ENCODE measurements at regions not wholly inside any gene's neighbourhood (a gene's known extent, or its start where the extent isn't known, plus 50 kb on each side); places are given as distances from the start of the nearest gene placed in this dataset.

DNA sequence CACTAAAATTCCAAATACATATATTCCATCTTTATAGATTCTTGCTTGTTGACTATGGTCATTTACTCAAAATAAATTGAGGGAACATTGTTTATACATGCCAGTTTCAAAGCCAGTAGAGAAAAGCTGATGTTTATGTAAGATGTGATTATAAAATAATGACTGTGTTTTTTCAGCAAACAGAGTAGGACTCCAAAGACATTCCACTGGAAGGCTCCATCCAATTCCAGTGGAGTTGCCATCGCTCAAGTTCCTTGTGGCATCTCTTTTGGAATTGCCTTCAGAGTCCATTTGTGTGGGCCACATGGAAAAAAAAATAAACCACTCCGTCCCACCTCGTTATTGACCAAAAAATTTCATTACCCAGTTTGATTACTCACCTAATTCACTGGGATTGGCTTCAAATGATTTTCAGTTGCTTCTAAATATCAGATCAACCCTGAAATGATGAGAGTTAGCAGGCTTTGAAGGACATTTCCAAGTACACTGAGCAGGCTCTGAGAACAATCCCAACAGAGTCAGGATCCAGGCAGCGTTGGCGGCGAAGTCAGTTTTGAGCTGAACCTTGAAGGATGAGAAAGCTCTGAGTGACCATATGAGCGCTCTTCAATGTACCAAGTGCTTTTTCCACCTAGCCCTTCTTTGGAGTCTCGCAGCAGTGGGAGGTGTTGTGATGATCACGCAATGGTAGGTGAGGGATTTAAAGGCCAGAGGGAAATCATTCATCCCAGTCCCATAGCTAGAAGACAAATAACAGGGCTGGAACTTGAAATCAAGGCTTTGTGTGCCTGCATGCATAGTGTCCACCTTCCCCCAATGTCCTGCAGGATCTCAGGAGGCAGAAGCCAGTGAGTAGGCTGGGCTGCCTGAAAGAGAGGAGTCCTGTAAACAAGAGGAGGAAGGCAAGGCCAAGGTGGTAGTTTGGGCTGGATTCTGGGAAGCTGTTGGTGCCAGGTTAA is 281.7 kb downstream of the CDC5L start:
- H3K9me3 ChIP-seq (ENCODE audit: low read length), result no peaks in the 10 kb centered on the region
- ChIA-PET CTCF (ENCODE audit: unreplicated experiment) (no interaction called here), POLR2A (no interaction called here)
- intact Hi-C loops (cut with micrococcal nuclease; ENCODE audit: unreplicated experiment), result no loop called here
- DNase-seq (ENCODE audit: low spot score), result no peak
- H3K4me2 ChIP-seq (ENCODE audit: low read length), result no peak overlapping the region
- H3K79me2 ChIP-seq (ENCODE audit: insufficient read depth, low read depth, low read length), result no peaks in the 10 kb centered on the region
- BruUV-seq (replicated peaks), result no TSS peak
- H3K27ac ChIP-seq (ENCODE audit: low read depth, low read length, poor library complexity, severe bottlenecking), result no peak overlapping the region
- no peaks in the 10 kb centered on the region for H3K4me1 ChIP-seq (ENCODE audit: insufficient read depth, low read length, poor library complexity, severe bottlenecking)
- H3K9me2 ChIP-seq (ENCODE audit: insufficient read depth, low read length), result no peaks in the 10 kb centered on the region
- TF ChIP-seq, protein P1, sequence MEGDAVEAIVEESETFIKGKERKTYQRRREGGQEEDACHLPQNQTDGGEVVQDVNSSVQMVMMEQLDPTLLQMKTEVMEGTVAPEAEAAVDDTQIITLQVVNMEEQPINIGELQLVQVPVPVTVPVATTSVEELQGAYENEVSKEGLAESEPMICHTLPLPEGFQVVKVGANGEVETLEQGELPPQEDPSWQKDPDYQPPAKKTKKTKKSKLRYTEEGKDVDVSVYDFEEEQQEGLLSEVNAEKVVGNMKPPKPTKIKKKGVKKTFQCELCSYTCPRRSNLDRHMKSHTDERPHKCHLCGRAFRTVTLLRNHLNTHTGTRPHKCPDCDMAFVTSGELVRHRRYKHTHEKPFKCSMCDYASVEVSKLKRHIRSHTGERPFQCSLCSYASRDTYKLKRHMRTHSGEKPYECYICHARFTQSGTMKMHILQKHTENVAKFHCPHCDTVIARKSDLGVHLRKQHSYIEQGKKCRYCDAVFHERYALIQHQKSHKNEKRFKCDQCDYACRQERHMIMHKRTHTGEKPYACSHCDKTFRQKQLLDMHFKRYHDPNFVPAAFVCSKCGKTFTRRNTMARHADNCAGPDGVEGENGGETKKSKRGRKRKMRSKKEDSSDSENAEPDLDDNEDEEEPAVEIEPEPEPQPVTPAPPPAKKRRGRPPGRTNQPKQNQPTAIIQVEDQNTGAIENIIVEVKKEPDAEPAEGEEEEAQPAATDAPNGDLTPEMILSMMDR (conservative IDR thresholded peaks at IDR 0.05; ENCODE audit: low read length), result no peak
- TF ChIP-seq EZH2phosphoT487 (IDR thresholded peaks at IDR 0.05; ENCODE audit: borderline replicate concordance, low read depth, low read length), result no peak
- no peaks in the 10 kb centered on the region for H4K20me1 ChIP-seq (ENCODE audit: insufficient read depth, low read length)
- no peak overlapping the region for H3K4me3 ChIP-seq (ENCODE audit: low read depth, low read length, poor library complexity, severe bottlenecking)
- H2AFZ ChIP-seq (ENCODE audit: low read length), result no peak overlapping the region
- no peaks in the 10 kb centered on the region for H3K36me3 ChIP-seq (ENCODE audit: insufficient read depth, low read length)

DNA sequence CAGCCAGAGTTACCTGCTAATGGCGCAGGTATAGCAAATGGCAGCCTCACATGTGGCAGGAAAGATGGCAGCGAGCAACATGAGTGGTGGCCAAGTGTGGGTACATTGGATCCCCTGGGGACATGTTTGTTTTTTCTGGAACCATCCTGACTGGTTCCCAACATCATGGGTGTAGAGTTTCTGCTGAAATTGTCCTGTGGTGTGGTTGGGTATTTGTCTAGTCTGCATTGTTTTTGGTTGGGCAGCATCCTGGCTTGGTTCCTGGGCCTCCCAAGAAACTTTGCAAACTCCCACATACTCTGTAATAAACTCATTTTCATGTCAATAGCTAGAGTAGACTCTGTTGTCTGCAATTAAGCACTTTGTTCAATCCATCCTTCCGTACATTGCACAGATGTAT is 282.6 kb downstream of the CDC5L start:
- no peaks in the 10 kb centered on the region for H4K20me1 ChIP-seq (ENCODE audit: insufficient read depth, low read length)
- ChIA-PET POLR2A (no interaction called here), CTCF (ENCODE audit: unreplicated experiment) (no interaction called here)
- no peaks in the 10 kb centered on the region for H3K36me3 ChIP-seq (ENCODE audit: insufficient read depth, low read length)
- TF ChIP-seq EZH2phosphoT487 (IDR thresholded peaks at IDR 0.05; ENCODE audit: borderline replicate concordance, low read depth, low read length), result no peak
- TF ChIP-seq, protein P1 (conservative IDR thresholded peaks at IDR 0.05; ENCODE audit: low read length), result no peak
- no peak overlapping the region for H3K4me3 ChIP-seq (ENCODE audit: low read depth, low read length, poor library complexity, severe bottlenecking)
- H3K9me3 ChIP-seq (ENCODE audit: low read length), result no peaks in the 10 kb centered on the region
- no peak overlapping the region for H3K4me2 ChIP-seq (ENCODE audit: low read length)
- no peak overlapping the region for H3K27ac ChIP-seq (ENCODE audit: low read depth, low read length, poor library complexity, severe bottlenecking)
- intact Hi-C loops (cut with micrococcal nuclease; ENCODE audit: unreplicated experiment), result no loop called here
- DNase-seq (ENCODE audit: low spot score), result no peak
- no peaks in the 10 kb centered on the region for H3K4me1 ChIP-seq (ENCODE audit: insufficient read depth, low read length, poor library complexity, severe bottlenecking)
- no TSS peak for BruUV-seq (replicated peaks)
- no peaks in the 10 kb centered on the region for H3K9me2 ChIP-seq (ENCODE audit: insufficient read depth, low read length)
- H3K79me2 ChIP-seq (ENCODE audit: insufficient read depth, low read depth, low read length), result no peaks in the 10 kb centered on the region
- no peak overlapping the region for H2AFZ ChIP-seq (ENCODE audit: low read length)

DNA sequence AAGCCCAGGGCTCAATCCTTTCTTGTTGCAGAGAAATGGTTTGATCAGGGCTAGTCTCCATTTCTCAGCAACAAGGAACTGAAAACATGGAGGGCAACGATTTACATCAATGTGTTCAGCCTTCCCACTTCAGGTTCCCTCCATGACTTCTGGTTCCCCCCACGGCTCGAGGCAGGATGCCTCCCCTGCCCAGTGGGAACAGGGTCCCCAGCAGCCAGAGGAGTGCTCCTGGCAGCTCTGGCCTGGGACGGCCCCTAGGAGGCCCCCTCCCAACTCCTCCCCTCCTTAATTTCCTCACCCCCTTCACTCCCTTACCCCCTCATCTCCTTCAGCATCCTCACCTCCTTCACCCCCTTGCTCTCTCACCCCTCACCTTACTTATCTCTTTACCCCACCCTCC is 283.8 kb downstream of the CDC5L start:
- Histone ChIP-seq H3K9me2 (ENCODE audit: insufficient read depth, low read length) (no peaks in the 10 kb centered on the region), H2AFZ (ENCODE audit: low read length) (no peak overlapping the region), H3K79me2 (ENCODE audit: insufficient read depth, low read depth, low read length) (no peaks in the 10 kb centered on the region), H3K27ac (ENCODE audit: low read depth, low read length, poor library complexity, severe bottlenecking) (no peak overlapping the region), H3K4me1 (ENCODE audit: insufficient read depth, low read length, poor library complexity, severe bottlenecking) (no peaks in the 10 kb centered on the region), H3K9me3 (ENCODE audit: low read length) (no peaks in the 10 kb centered on the region), H3K4me3 (ENCODE audit: low read depth, low read length, poor library complexity, severe bottlenecking) (no peak overlapping the region), H3K4me2 (ENCODE audit: low read length) (no peak overlapping the region), H4K20me1 (ENCODE audit: insufficient read depth, low read length) (no peaks in the 10 kb centered on the region), H3K36me3 (ENCODE audit: insufficient read depth, low read length) (no peaks in the 10 kb centered on the region)
- POLR2A ChIA-PET, result no interaction called here
- no peak for DNase-seq (ENCODE audit: low spot score)
- no TSS peak for BruUV-seq (replicated peaks)
- CTCF ChIA-PET (ENCODE audit: unreplicated experiment), result no interaction called here
- intact Hi-C loops (cut with micrococcal nuclease; ENCODE audit: unreplicated experiment), result no loop called here
- TF ChIP-seq, protein P1 (conservative IDR thresholded peaks at IDR 0.05; ENCODE audit: low read length), result no peak
- no peak for TF ChIP-seq EZH2phosphoT487 (IDR thresholded peaks at IDR 0.05; ENCODE audit: borderline replicate concordance, low read depth, low read length)
